AG10803 (cell line): ENCODE measurements at regions not wholly inside any gene's neighbourhood (a gene's known extent, or its start where the extent isn't known, plus 50 kb on each side); places are given as distances from the start of the nearest gene placed in this dataset.

Source experiments
- DNase-seq: peaks from one replicate; pipeline ENCODE4 v3.0.0; 2010; ENCODE audit warnings: low read depth
- H3K4me3 ChIP-seq: 2 replicates; pipeline ENCODE4 v1.5.1; 2011; ENCODE audit warnings: mild to moderate bottlenecking, low read length, control low read depth
- CTCF ChIP-seq: conservative IDR thresholded peaks from 2 replicates; pipeline ENCODE4 v1.5.1; 2011; ENCODE audit warnings: mild to moderate bottlenecking, low read length, control low read depth, inconsistent platforms

GRCh38 chr13:53854321-53854720, 825.7 kb downstream of the OLFM4 start:
- no peak for DNase-seq
- TF ChIP-seq CTCF: no peak
- no peak overlapping the region for H3K4me3 ChIP-seq

- H3K4me3 ChIP-seq: no peak overlapping the region
- no peak for TF ChIP-seq CTCF
- DNase-seq: no peak
Measured at GRCh38 chr13:53856573-53857195, 828.1 kb downstream of the OLFM4 start.

GRCh38 chr13:53863520-53863919, 834.9 kb downstream of the OLFM4 start:
- DNase-seq: no peak
- no peak for TF ChIP-seq CTCF
- H3K4me3 ChIP-seq: no peak overlapping the region

GRCh38 chr13:53873558-53873957, 844.9 kb downstream of the OLFM4 start:
- no peak for TF ChIP-seq CTCF
- no peak for DNase-seq
- no peak overlapping the region for H3K4me3 ChIP-seq

- no peak for TF ChIP-seq CTCF
- H3K4me3 ChIP-seq: no peak overlapping the region
- no peak for DNase-seq
Measured at GRCh38 chr13:53878861-53879260, 850.2 kb downstream of the OLFM4 start.

GRCh38 chr13:53885997-53886396, 857.4 kb downstream of the OLFM4 start:
- no peak for DNase-seq
- TF ChIP-seq CTCF: no peak
- no peak overlapping the region for H3K4me3 ChIP-seq

GRCh38 chr13:53890696-53891095, 862.1 kb downstream of the OLFM4 start:
- H3K4me3 ChIP-seq: no peak overlapping the region
- DNase-seq: no peak
- no peak for TF ChIP-seq CTCF
